ENCODE measurements at regions not wholly inside any gene's neighbourhood (a gene's known extent, or its start where the extent isn't known, plus 50 kb on each side); places are given as distances from the start of the nearest gene placed in this dataset.

GRCh38 chr1:104295511-104295910 is 545.8 kb downstream of the AMY1C start:
- TF ChIP-seq CTCF (IDR thresholded peaks at IDR 0.05), result no peak
- Mint-ChIP-seq H3K4me3 (no peak overlapping the region), H3K4me1 (no peaks in the 10 kb centered on the region), H3K27ac (no peak overlapping the region), H3K9me3 (no peaks in the 10 kb centered on the region), H3K27me3 (no peaks in the 10 kb centered on the region), H3K36me3 (ENCODE audit: low read depth) (no peaks in the 10 kb centered on the region)
- CTCF ChIA-PET, result no interaction called here
- no peak for DNase-seq
- ATAC-seq (ENCODE audit: low read depth), result no peak
- intact Hi-C loops (cut with micrococcal nuclease), result no loop called here
- POLR2A ChIA-PET, result no interaction called here

- ATAC-seq (ENCODE audit: low read depth) (no peak), DNase-seq (no peak)
- Mint-ChIP-seq H3K36me3 (ENCODE audit: low read depth) (no peaks in the 10 kb centered on the region), H3K4me1 (no peaks in the 10 kb centered on the region), H3K4me3 (no peak overlapping the region), H3K27me3 (no peaks in the 10 kb centered on the region), H3K9me3 (peaks cover 2% of the 10 kb centered on the region), H3K27ac (no peak overlapping the region)
- POLR2A ChIA-PET, result no interaction called here
- CTCF ChIA-PET, result no interaction called here
- intact Hi-C loops (cut with micrococcal nuclease), result no loop called here
- TF ChIP-seq CTCF (IDR thresholded peaks at IDR 0.05), result no peak
These were observed 560.0 kb downstream of the AMY1C start for GRCh38 chr1:104309673-104310072.

GRCh38 chr1:104315823-104316222 is 566.1 kb downstream of the AMY1C start:
- ChIA-PET POLR2A (no interaction called here), CTCF (no interaction called here)
- DNase-seq (no peak), ATAC-seq (ENCODE audit: low read depth) (no peak)
- Mint-ChIP-seq H3K9me3 (peaks cover 7% of the 10 kb centered on the region), H3K27me3 (no peaks in the 10 kb centered on the region), H3K4me1 (no peaks in the 10 kb centered on the region), H3K36me3 (ENCODE audit: low read depth) (no peaks in the 10 kb centered on the region), H3K4me3 (no peak overlapping the region), H3K27ac (no peak overlapping the region)
- TF ChIP-seq CTCF (IDR thresholded peaks at IDR 0.05), result no peak
- intact Hi-C loops (cut with micrococcal nuclease), result no loop called here

- Mint-ChIP-seq H3K4me1 (no peaks in the 10 kb centered on the region), H3K9me3 (peaks cover 5% of the 10 kb centered on the region), H3K27ac (no peak overlapping the region), H3K4me3 (no peak overlapping the region), H3K27me3 (no peaks in the 10 kb centered on the region), H3K36me3 (ENCODE audit: low read depth) (no peaks in the 10 kb centered on the region)
- intact Hi-C loops (cut with micrococcal nuclease), result no loop called here
- ChIA-PET POLR2A (no interaction called here), CTCF (no interaction called here)
- no peak for ATAC-seq (ENCODE audit: low read depth)
- no peak for TF ChIP-seq CTCF (IDR thresholded peaks at IDR 0.05)
- DNase-seq, result no peak
These were observed 572.4 kb downstream of the AMY1C start for GRCh38 chr1:104322131-104322530.

GRCh38 chr1:104329278-104329677 is 579.6 kb downstream of the AMY1C start:
- Mint-ChIP-seq H3K36me3 (ENCODE audit: low read depth) (no peaks in the 10 kb centered on the region), H3K27ac (no peak overlapping the region), H3K4me3 (no peak overlapping the region), H3K27me3 (no peaks in the 10 kb centered on the region), H3K4me1 (no peaks in the 10 kb centered on the region), H3K9me3 (peaks cover 3% of the 10 kb centered on the region)
- ATAC-seq (ENCODE audit: low read depth) (no peak), DNase-seq (no peak)
- POLR2A ChIA-PET, result no interaction called here
- intact Hi-C loops (cut with micrococcal nuclease), result no loop called here
- TF ChIP-seq CTCF (IDR thresholded peaks at IDR 0.05), result no peak
- CTCF ChIA-PET, result no interaction called here

Data from activated B cell treated with CpG ODN at 0.5 μM for 24 hours (primary cell).